Mesodermal cell (in vitro differentiated cells): ENCODE measurements at regions not wholly inside any gene's neighbourhood (a gene's known extent, or its start where the extent isn't known, plus 50 kb on each side); places are given as distances from the start of the nearest gene placed in this dataset.

Source experiments
- H3K27ac ChIP-seq: 2 replicates; pipeline ENCODE4 v1.7.0; 2013; ENCODE audit warnings: mild to moderate bottlenecking, low read depth, low read length, moderate library complexity; ENCODE audit not compliant: severe bottlenecking
- H3K36me3 ChIP-seq: 2 replicates; pipeline ENCODE4 v1.7.1; 2013; ENCODE audit warnings: mild to moderate bottlenecking, low read length, moderate library complexity; ENCODE audit not compliant: control insufficient read depth, insufficient read depth
- H3K4me1 ChIP-seq: one replicate; pipeline ENCODE4 v1.7.1; 2013; ENCODE audit warnings: mild to moderate bottlenecking, low read length; ENCODE audit not compliant: insufficient read depth, control insufficient read depth, poor library complexity, severe bottlenecking
- H3K4me3 ChIP-seq: 2 replicates; pipeline ENCODE4 v1.7.0; 2013; ENCODE audit warnings: low read length, control low read depth, mild to moderate bottlenecking; ENCODE audit not compliant: insufficient read depth, poor library complexity, severe bottlenecking; ENCODE audit errors: extremely low read depth
- H3K9me3 ChIP-seq: 2 replicates; pipeline ENCODE4 v1.7.1; 2013; ENCODE audit warnings: mild to moderate bottlenecking, low read length, moderate library complexity; ENCODE audit not compliant: control insufficient read depth
- WGBS, 2 experiments: methylation state at CpG; one replicate each; pipeline ENCODE4 v1.1.5; 2013; ENCODE audit warnings: missing lambda C conversion rate in 2 of 2; ENCODE audit not compliant: insufficient coverage in 2 of 2; 5-methylcytosine and 5-hydroxymethylcytosine counted together

DNA sequence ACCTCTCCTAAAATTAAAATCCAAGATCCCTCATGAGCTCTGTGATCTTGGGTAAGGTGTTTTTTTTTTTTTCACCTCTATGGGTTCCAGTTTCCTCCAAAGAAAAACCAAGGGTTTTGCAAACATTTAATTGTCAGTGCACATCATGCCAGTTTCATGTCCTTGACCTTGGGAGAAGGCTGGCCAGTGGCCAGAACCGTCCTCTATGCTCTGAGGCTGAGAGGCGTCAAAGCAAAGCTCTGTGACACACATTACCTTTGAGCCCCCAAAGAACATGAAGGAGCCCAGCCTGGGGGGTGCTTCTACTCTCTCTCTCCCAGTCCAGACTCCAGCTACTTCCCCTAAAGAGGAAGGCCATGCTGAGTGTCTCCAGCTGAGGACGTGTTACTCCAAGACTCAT is 145.5 kb upstream of the TMEM132C start:
- Histone ChIP-seq H3K4me1 (no peaks in the 10 kb centered on the region), H3K9me3 (no peaks in the 10 kb centered on the region), H3K27ac (no peak overlapping the region), H3K4me3 (no peak overlapping the region), H3K36me3 (no peaks in the 10 kb centered on the region)
- 57 to 100% methylated on average over 1 to 2 of the region's 3 CpGs for WGBS, 2 experiments

DNA sequence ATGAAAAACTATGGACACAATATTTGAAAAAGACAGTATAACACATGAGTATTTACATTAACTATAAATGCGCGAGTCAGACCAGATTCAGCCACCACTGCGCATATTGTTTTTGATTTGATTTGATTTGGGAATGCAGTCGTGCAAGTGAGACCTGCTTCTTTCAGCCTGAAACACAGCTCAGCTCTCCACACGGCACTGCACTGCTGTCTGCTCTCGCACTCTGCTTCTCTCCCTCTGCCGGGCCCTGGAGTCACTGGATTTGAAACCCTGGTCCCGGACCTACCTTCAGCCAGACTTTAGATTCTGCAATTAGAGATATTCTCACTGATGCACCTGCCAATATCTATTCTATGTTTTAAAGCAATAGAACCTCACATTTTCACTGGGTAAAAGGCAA is 143.9 kb upstream of the TMEM132C start:
- no peaks in the 10 kb centered on the region for H3K9me3 ChIP-seq
- no peaks in the 10 kb centered on the region for H3K4me1 ChIP-seq
- 90 to 96% methylated on average over 6 to 7 of the region's 8 CpGs for WGBS, 2 experiments
- no peaks in the 10 kb centered on the region for H3K36me3 ChIP-seq
- no peak overlapping the region for H3K27ac ChIP-seq
- no peak overlapping the region for H3K4me3 ChIP-seq

DNA sequence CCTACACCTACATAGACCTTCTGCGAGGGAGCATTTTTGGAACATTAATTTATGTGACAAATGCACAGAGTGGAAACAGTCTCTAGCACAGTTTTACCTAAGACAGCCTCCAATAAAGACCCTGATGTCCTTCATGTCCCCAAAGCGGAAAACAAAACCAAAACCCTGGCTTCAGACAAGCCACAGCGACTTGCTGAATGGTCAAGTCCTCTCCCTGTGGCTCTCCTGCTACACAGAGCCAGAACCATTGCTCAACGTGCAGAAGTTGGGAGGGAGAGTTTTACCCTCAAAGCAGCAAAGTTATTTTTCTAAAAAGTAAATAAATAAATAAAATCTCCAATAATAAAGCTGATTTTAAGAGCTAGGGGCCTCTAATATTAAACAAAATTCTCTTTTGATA is 135.0 kb upstream of the TMEM132C start:
- WGBS, 2 experiments, result 90 to 100% methylated on average over 1 to 3 of the region's 4 CpGs

DNA sequence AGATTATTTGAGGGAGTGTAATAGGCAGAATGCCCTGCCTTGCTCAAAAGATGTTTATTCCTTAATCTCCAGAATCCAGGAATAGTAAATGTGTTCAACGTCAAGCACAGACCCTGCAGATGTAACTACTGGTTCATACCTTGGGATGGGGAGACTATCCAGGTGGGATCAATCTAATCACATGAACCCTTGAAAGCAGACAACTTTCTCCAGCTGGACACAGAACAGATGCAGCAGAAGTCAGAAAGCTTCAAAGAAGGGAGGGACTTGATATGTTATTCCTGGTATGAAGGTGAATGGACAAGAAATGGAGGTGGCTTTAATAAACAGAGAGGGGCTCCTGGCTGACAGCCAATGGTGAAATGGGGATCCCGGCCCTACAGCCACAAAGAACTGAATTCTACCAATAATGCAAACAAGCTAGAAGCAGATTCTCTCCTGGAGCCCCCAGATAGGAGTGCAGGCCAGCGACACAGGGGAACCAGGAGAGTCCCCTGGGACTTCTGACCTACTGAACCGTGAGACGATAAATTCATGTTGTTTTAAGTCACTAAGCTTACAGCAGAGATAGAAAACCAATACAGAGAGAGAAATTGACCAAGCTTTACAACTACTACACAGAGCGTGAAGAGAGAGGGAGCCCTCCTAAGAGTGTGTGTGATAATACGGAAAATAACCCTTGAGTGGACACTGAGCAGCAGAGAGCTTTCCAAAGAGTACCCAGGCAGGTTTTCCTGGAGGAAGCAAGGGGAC is 133.5 kb upstream of the TMEM132C start:
- no peaks in the 10 kb centered on the region for H3K4me1 ChIP-seq
- WGBS, 2 experiments, result 82 to 100% methylated on average over 1 to 4 of the region's 7 CpGs
- H3K27ac ChIP-seq, result no peak overlapping the region
- H3K9me3 ChIP-seq, result no peaks in the 10 kb centered on the region
- no peak overlapping the region for H3K4me3 ChIP-seq
- no peaks in the 10 kb centered on the region for H3K36me3 ChIP-seq

More for the DNA sequence above, 135.0 kb upstream of the TMEM132C start:
- Histone ChIP-seq H3K27ac (no peak overlapping the region), H3K4me3 (no peak overlapping the region), H3K4me1 (no peaks in the 10 kb centered on the region), H3K9me3 (no peaks in the 10 kb centered on the region), H3K36me3 (no peaks in the 10 kb centered on the region)

DNA sequence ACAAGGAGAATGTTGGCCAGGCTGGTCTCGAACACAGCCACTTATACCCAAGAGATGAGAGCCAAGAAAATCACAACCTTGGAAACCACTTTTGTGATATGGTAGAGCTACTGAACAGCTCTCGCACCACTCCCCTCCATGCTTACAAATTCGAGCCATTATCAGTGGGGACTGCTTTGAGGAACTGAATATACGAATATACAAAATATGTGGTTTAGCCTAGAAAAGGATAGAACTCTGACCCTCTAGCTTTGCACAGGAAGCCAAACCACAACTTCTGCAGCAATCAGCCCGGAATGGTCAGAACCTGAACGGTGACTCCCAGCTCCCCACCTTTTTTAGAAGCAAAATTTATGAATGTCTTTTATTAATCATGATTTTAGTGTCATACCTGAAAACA is 129.8 kb upstream of the TMEM132C start:
- Histone ChIP-seq H3K4me3 (no peak overlapping the region), H3K27ac (no peak overlapping the region), H3K36me3 (no peaks in the 10 kb centered on the region), H3K9me3 (no peaks in the 10 kb centered on the region), H3K4me1 (no peaks in the 10 kb centered on the region)
- 100% methylated on average over 1 of the region's 6 CpGs; no CpG with 5 or more reads in 1 of the 2 experiments for WGBS, 2 experiments

DNA sequence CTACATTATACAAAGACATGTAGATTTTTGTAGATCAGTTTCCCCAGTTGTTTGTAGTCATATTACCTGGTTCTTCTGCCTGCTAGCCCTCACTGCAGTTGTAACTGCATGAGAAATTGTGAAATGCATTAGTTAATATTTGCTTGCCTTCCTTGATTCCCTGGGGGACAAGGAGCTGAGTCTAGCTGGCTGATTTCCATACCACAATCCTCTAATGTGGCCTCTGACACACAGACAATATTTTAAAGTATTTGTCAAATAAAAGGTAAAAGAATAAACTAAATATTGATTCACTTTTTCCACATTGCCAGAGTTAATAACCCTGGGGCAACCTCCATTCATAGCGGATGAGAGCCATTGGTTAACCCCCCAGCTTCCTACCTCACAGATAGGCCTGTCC is 128.8 kb upstream of the TMEM132C start:
- H3K4me1 ChIP-seq, result no peaks in the 10 kb centered on the region
- no peak overlapping the region for H3K4me3 ChIP-seq
- 86 to 100% methylated on average over 1 of the region's 1 CpG for WGBS, 2 experiments
- no peaks in the 10 kb centered on the region for H3K9me3 ChIP-seq
- H3K27ac ChIP-seq, result no peak overlapping the region
- H3K36me3 ChIP-seq, result no peaks in the 10 kb centered on the region

DNA sequence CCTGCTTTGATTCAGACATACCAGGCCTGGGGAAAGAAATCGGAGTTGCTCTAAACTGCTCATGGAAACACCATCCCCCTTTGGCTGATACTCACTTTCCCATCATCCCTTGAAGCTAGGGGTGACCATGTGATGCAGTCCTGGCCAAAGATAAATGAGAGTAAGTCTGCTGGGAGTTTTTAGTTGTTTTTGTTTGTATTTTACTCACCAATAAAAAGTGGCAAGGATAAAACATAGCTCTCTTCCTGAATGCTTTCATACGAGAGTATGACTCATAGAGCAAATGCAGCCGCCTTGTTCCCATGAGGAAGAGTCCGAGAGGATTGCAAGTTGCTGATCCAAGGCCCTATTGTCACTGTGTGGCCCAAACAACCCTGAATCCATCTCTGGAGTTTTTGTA is 126.4 kb upstream of the TMEM132C start:
- no peaks in the 10 kb centered on the region for H3K36me3 ChIP-seq
- no peaks in the 10 kb centered on the region for H3K9me3 ChIP-seq
- no peaks in the 10 kb centered on the region for H3K4me1 ChIP-seq
- WGBS, 2 experiments, result 81 to 83% methylated on average over 3 of the region's 4 CpGs
- H3K27ac ChIP-seq, result peak overlapping the region; percentile 30
- H3K4me3 ChIP-seq, result no peak overlapping the region

DNA sequence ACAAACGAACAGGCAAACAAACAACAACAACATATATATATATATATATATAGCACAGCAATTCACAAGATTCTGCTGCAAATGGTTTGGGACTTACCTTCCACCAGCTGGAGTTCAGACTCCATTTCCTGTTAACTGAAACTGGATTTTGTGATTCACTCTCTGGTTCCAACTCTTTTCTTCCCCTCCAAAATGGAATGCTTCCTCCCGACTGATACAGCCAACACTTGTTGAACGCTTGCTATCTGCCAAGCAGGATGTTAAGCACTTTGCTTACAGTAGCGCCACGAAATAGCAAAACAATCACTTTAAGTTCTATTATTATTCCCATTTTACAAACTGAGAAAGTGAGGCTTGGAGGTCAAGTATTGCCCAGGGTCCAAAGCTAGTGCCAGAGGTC is 116.0 kb upstream of the TMEM132C start:
- Histone ChIP-seq H3K36me3 (no peaks in the 10 kb centered on the region), H3K27ac (no peak overlapping the region), H3K9me3 (no peaks in the 10 kb centered on the region), H3K4me1 (no peaks in the 10 kb centered on the region), H3K4me3 (no peak overlapping the region)
- 92 to 100% methylated on average over 2 to 4 of the region's 5 CpGs for WGBS, 2 experiments

DNA sequence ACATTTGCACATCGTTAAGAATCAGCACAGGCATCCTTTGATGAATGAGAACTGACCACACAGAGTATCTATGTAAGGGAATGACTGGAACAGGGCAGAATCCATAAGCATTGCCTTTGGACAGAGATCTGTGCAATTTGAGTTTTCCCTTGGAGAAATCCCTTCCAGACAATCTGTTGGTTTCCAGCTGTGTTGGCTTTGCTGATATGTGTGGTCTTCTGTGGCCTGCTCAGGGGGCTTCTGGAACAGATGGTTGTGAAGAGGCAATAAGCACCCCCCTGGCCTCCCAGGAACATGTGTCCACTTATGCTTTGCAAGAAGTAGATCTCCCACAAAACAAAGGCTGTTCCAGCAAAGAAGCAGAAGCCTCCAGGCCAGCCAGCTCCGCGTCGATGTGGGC is 111.4 kb upstream of the TMEM132C start:
- 100% methylated on average over 2 to 3 of the region's 4 CpGs for WGBS, 2 experiments
- Histone ChIP-seq H3K4me1 (no peaks in the 10 kb centered on the region), H3K36me3 (no peaks in the 10 kb centered on the region), H3K4me3 (no peak overlapping the region), H3K27ac (no peak overlapping the region), H3K9me3 (no peaks in the 10 kb centered on the region)

DNA sequence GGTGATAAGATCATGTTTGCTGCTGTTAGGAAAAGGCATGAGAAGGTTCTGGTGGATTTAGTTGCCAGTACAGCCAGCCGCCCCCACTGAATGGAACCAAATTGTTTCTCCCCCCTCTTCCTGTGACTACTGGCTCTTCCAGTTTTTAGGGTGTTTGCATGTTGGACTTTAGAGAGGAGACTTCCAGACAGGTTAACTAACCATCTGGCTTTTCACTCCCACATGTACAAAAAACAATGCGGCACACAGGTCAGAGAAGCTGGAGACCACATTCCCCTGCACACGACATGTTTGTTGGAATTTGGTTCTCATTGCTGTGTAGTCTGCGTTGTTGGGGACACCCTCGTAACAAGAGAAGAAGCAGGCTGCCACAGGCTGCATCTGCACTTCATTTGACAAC is 103.9 kb upstream of the TMEM132C start:
- no peaks in the 10 kb centered on the region for H3K36me3 ChIP-seq
- H3K9me3 ChIP-seq, result no peaks in the 10 kb centered on the region
- H3K27ac ChIP-seq, result no peak overlapping the region
- 100% methylated on average over 1 of the region's 5 CpGs; no CpG with 5 or more reads in 1 of the 2 experiments for WGBS, 2 experiments
- H3K4me1 ChIP-seq, result peaks cover 3% of the 10 kb centered on the region
- no peak overlapping the region for H3K4me3 ChIP-seq

DNA sequence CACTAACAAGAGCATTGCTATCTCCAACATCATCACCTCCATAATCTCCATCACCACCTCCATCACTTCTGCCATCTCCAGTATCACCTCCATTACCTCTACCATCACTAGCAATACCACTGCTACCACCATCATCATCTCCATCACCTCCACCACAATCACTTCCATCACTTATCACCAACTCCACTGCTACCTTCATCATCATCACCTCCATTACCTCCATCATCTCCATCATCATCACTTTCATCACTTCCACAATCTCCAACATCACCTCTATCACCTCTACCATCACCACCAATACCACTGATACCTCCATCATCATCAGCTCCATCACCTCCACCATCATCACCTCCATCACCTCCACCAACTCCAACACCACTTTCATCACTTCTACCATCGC is 102.4 kb upstream of the TMEM132C start:
- Histone ChIP-seq H3K4me3 (no peak overlapping the region), H3K4me1 (peaks cover 3% of the 10 kb centered on the region), H3K36me3 (no peaks in the 10 kb centered on the region), H3K27ac (no peak overlapping the region), H3K9me3 (no peaks in the 10 kb centered on the region)
- WGBS, 2 experiments, result 80 to 100% methylated on average over 1 of the region's 1 CpG
